Fibroblast of lung (primary cell): ENCODE measurements at regions not wholly inside any gene's neighbourhood (a gene's known extent, or its start where the extent isn't known, plus 50 kb on each side); places are given as distances from the start of the nearest gene placed in this dataset.

ENCODE experiments used
- DNase-seq, 2 donors: peaks; one replicate each; pipeline versions ENCODE4 v3.0.0 to v3.0.0-alpha.2; 2010; ENCODE audit warnings: low read depth in 2 of 2
- H2AFZ ChIP-seq: 2 replicates; pipeline ENCODE4 v1.5.1; 2012; ENCODE audit warnings: low read length, control low read depth, inconsistent platforms
- H3K27ac ChIP-seq: 2 replicates; pipeline ENCODE4 v1.5.1; 2011; ENCODE audit warnings: low read length, control low read depth; ENCODE audit not compliant: insufficient read depth
- H3K27me3 ChIP-seq: 2 replicates; pipeline ENCODE4 v1.5.1; 2011; ENCODE audit warnings: mild to moderate bottlenecking, low read length; ENCODE audit not compliant: control insufficient read depth, insufficient read depth
- H3K36me3 ChIP-seq: 2 replicates; pipeline ENCODE4 v1.5.1; 2011; ENCODE audit warnings: low read length; ENCODE audit not compliant: control insufficient read depth, insufficient read depth
- H3K4me1 ChIP-seq: 2 replicates; pipeline ENCODE4 v1.5.1; 2011; ENCODE audit warnings: low read length; ENCODE audit not compliant: control insufficient read depth, insufficient read depth; ENCODE audit errors: extremely low read depth
- H3K4me2 ChIP-seq: 2 replicates; pipeline ENCODE4 v1.5.1; 2011; ENCODE audit warnings: low read length, control low read depth; ENCODE audit not compliant: insufficient read depth; ENCODE audit errors: extremely low read depth
- H3K4me3 ChIP-seq, 4 experiments: fragments of 200-600 bp in 1 of 4; sonication (generic) in 1 of 4; replicated peaks in 1 of 4; 2 replicates each; pipeline ENCODE4 v1.5.1; 2011 to 2016; ENCODE audit warnings: low read length in 4 of 4, low read depth in 3 of 4, mild to moderate bottlenecking in 3 of 4, control low read depth in 2 of 4, inconsistent platforms in 1 of 4, mixed read lengths in 1 of 4; ENCODE audit not compliant: insufficient read depth in 1 of 4; ENCODE audit errors: control extremely low read depth in 1 of 4
- H3K79me2 ChIP-seq: 2 replicates; pipeline ENCODE4 v1.5.1; 2012; ENCODE audit warnings: mild to moderate bottlenecking, low read length, inconsistent platforms; ENCODE audit not compliant: control insufficient read depth, insufficient read depth
- H3K9ac ChIP-seq: 2 replicates; pipeline ENCODE4 v1.5.1; 2011; ENCODE audit warnings: mild to moderate bottlenecking, low read length, control low read depth; ENCODE audit not compliant: insufficient read depth
- H3K9me3 ChIP-seq: 2 replicates; pipeline ENCODE4 v1.5.1; 2012; ENCODE audit warnings: low read depth, low read length; ENCODE audit not compliant: control insufficient read depth, insufficient read depth
- H4K20me1 ChIP-seq: 2 replicates; pipeline ENCODE4 v1.5.1; 2011; ENCODE audit warnings: low read length; ENCODE audit not compliant: control insufficient read depth, insufficient read depth; ENCODE audit errors: extremely low read depth
- CTCF ChIP-seq, 2 donors: IDR thresholded peaks in 1 of 2; conservative IDR thresholded peaks in 1 of 2; 1 replicate in 1 of 2; 2 replicates in 1 of 2; pipeline ENCODE4 v1.5.1; 2011 to 2012; ENCODE audit warnings: low read length in 2 of 2, control low read depth in 1 of 2, inconsistent platforms in 1 of 2, low read depth in 1 of 2, mild to moderate bottlenecking in 1 of 2
- EZH2 ChIP-seq: IDR thresholded peaks from 2 replicates; pipeline ENCODE4 v1.5.1; 2012; ENCODE audit warnings: low read length, control low read depth, mild to moderate bottlenecking; ENCODE audit errors: missing control alignments

- no peak overlapping the region for H3K27ac ChIP-seq
- no peaks in the 10 kb centered on the region for H4K20me1 ChIP-seq
- no peak overlapping the region for H3K4me3 ChIP-seq
- no peak overlapping the region for H2AFZ ChIP-seq
- H3K9ac ChIP-seq: no peak overlapping the region
- no peaks in the 10 kb centered on the region for H3K36me3 ChIP-seq
- no peaks in the 10 kb centered on the region for H3K9me3 ChIP-seq
- no peaks in the 10 kb centered on the region for H3K27me3 ChIP-seq
- TF ChIP-seq CTCF (conservative IDR thresholded peaks at IDR 0.05 in 1 of 2, IDR thresholded peaks at IDR 0.05 in 1 of 2; ENCODE audit: low read depth in 1 of 2, low read length in 2 of 2) (no peak), EZH2 (no peak)
- no peak for DNase-seq
- no peak overlapping the region for H3K4me2 ChIP-seq
- H3K4me1 ChIP-seq: no peaks in the 10 kb centered on the region
- H3K79me2 ChIP-seq: no peaks in the 10 kb centered on the region
Measured at GRCh38 chr6:166679566-166679965, 52.5 kb upstream of the RPS6KA2 start.

- Histone ChIP-seq H2AFZ (no peak overlapping the region), H3K4me1 (no peaks in the 10 kb centered on the region), H3K27ac (no peak overlapping the region), H3K9ac (no peak overlapping the region), H3K9me3 (no peaks in the 10 kb centered on the region), H3K36me3 (no peaks in the 10 kb centered on the region), H3K27me3 (no peaks in the 10 kb centered on the region), H3K79me2 (no peaks in the 10 kb centered on the region), H3K4me3 (no peak overlapping the region), H4K20me1 (no peaks in the 10 kb centered on the region), H3K4me2 (no peak overlapping the region)
- TF ChIP-seq EZH2 (no peak), CTCF (conservative IDR thresholded peaks at IDR 0.05 in 1 of 2, IDR thresholded peaks at IDR 0.05 in 1 of 2; ENCODE audit: low read depth in 1 of 2, low read length in 2 of 2) (no peak)
- DNase-seq: peak; percentile 31 to 82
Measured at GRCh38 chr6:166678426-166678825, 51.4 kb upstream of the RPS6KA2 start.

- Histone ChIP-seq H3K79me2 (no peaks in the 10 kb centered on the region), H3K27ac (no peak overlapping the region), H3K36me3 (no peaks in the 10 kb centered on the region), H3K9me3 (no peaks in the 10 kb centered on the region), H3K4me3 (no peak overlapping the region), H3K4me1 (no peaks in the 10 kb centered on the region), H3K27me3 (peaks cover under 1% of the 10 kb centered on the region), H4K20me1 (no peaks in the 10 kb centered on the region), H3K4me2 (no peak overlapping the region), H3K9ac (no peak overlapping the region), H2AFZ (no peak overlapping the region)
- TF ChIP-seq CTCF (conservative IDR thresholded peaks at IDR 0.05 in 1 of 2, IDR thresholded peaks at IDR 0.05 in 1 of 2; ENCODE audit: low read depth in 1 of 2, low read length in 2 of 2): no peak
- no peak for TF ChIP-seq EZH2
- DNase-seq: no peak
Measured at GRCh38 chr6:166677941-166678340, 50.9 kb upstream of the RPS6KA2 start.
